GM19455 (cell line): ENCODE measurements at regions not wholly inside any gene's neighbourhood (a gene's known extent, or its start where the extent isn't known, plus 50 kb on each side); places are given as distances from the start of the nearest gene placed in this dataset.

Source experiments
- ATAC-seq: cut with Tn5 transposase; IDR thresholded peaks from one replicate; pipeline ENCODE4 v1.9.1; 2021; ENCODE audit not compliant: unreplicated experiment

DNA sequence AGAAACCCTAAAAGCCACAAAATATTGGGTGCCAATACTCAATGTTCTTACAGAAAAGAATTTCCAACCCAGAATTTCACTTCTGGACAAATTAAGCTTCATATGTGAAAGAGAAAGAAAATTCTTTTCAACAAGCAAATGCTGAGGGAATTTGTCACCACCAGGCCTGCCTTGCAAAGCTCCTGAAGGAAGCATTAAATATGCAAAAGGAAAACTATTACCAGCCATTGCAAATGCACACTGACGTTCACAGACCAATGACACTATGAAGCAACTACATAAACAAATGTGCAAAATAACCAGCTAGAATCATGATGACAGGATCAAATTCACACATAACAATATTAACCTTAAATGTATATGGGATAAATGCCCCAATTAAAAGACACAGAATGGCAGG is 187.9 kb upstream of the BTBD3 start:
- ATAC-seq = no peak

- no peak for ATAC-seq
Observed at GRCh38 chr20:11734431-11734830, 183.3 kb upstream of the BTBD3 start.

GRCh38 chr20:11738852-11739251 is 178.8 kb upstream of the BTBD3 start:
- no peak for ATAC-seq

DNA sequence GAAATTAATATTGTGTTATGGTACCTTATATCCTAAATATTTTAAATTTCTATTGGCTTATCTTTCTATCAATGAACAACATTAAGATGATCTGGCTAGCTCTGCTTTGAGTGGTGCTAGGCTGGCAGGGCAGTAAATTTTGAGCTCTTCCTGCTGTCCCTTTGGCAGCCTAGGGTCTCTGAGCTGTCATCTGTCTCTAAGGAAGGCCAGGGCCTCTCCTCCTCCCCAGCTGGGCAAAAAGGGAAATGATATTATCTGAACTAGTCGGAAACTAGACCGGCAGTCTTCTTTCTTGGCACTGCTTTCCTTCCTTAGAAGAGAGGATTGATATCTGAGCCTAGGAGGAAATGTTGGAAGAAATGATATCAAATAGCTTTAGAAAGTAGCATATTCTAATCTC is 176.7 kb upstream of the BTBD3 start:
- ATAC-seq = no peak

DNA sequence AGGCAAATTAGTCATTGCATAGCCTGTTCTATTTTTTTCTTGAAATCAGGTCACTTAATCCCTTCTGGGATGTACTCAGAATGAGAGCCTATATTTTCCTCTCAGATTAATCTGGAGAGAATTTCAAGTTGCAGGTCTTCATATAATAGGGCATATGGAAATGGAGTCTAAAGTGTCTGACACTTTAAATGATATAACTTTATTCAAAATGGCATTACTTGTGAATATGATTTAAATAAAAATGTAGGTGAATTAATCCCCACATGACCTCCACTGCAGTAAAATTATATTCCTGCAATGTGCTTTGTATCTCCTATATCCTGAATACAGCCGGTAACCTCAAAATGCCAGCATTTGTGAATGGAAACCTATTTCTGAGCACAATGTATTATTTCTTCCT is 172.5 kb upstream of the BTBD3 start:
- no peak for ATAC-seq

- ATAC-seq = no peak
Observed at GRCh38 chr20:11748436-11748835, 169.3 kb upstream of the BTBD3 start.

- no peak for ATAC-seq
Observed at GRCh38 chr20:11752336-11752735, 165.4 kb upstream of the BTBD3 start.

DNA sequence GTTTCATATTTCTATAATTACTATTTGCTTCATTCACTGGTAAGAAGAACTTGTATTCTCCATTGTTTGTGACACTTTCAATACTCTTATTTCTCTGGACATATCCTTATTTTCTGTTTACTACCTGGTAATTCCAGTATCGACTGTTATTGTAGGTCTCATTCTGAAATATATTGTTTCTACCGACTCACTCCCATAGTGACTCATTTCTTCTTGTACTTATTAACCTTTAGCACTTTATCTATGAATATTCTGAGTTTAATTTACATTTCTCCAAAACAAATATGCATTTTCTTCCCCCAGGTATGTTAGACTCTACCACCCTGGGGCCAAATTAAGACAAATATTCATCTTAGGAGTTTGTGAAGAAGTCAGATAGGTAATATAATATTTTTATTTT is 164.5 kb upstream of the BTBD3 start:
- ATAC-seq = no peak

- ATAC-seq = no peak
Observed at GRCh38 chr20:11754451-11754850, 163.2 kb upstream of the BTBD3 start.

- no peak for ATAC-seq
Observed at GRCh38 chr20:11755071-11755841, 162.4 kb upstream of the BTBD3 start.

DNA sequence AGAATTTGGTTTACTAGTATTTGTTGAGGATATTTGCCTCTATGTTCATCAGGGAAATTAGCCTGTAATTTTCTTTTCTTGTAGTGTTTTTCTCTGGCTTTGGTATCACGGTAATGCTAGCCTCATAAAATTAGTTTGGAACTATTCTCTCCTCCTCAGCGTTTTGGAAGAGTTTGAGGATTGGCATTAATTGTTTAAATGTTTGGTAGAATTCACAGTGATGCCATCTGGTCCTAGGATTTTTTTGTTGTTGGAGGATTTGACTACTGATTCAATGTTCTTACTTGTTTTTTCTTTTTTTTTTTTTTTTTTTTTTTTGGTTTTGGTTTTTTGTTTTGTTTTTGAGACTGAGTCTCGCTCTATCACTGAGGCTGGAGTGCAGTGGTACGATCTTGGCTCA is 156.2 kb upstream of the BTBD3 start:
- no peak for ATAC-seq

DNA sequence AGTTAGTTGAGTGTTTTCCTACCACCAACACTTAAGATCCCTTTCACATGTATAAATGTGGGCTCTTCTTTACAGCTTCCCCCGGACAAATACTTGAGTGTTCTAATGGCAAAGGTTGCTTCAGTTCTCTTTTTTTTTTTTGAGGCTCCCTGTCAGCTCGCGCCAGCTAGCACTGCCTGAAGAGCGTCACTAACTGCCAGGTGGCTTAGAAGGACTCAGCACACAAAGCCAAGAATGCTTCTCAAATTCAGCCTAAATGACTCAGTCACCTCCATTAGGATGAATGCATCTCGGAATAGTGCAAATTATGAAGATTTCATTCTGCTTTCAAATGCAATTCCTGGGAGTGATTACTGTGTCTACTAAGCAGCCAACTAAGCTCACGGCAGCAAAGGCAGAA is 150.7 kb upstream of the BTBD3 start:
- no peak for ATAC-seq

DNA sequence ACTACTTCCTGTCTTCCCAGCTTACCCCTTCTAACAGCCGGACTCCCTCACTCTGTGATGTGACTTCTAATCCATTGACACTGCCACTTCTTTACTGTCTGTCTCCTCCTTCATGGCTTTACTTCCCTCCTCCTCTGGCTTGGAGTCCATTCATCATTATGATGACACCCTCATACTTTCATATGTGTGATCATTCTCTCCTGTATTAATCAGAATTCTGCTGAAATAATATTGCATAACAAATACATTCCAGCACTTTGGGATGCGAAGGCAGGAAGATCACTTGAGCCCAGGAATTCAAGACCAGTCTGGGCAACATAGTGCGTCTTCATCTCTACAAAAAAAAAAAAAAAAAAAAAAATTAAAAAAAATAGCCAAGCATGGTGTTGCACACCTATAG is 147.9 kb upstream of the BTBD3 start:
- no peak for ATAC-seq

- no peak for ATAC-seq
Observed at GRCh38 chr20:11772226-11772730, 145.4 kb upstream of the BTBD3 start.

DNA sequence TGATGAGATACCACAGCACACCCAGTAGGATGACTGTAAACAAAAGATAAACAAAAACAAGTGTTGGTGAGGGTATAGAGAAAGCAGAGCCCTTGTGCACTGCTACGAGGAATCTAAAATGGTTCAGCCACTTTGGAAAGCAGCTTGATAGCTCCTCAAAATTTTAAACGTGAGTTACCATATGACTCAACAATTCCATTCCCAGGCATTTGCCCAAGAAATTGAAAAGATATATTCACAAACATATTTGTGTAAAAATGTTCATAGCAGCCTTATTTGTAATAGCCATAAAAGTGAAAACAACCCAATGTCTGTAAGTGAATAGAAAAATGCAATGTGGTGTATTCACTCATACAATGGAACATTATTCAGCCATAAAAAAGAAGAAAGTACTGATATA is 141.0 kb upstream of the BTBD3 start:
- no peak for ATAC-seq

DNA sequence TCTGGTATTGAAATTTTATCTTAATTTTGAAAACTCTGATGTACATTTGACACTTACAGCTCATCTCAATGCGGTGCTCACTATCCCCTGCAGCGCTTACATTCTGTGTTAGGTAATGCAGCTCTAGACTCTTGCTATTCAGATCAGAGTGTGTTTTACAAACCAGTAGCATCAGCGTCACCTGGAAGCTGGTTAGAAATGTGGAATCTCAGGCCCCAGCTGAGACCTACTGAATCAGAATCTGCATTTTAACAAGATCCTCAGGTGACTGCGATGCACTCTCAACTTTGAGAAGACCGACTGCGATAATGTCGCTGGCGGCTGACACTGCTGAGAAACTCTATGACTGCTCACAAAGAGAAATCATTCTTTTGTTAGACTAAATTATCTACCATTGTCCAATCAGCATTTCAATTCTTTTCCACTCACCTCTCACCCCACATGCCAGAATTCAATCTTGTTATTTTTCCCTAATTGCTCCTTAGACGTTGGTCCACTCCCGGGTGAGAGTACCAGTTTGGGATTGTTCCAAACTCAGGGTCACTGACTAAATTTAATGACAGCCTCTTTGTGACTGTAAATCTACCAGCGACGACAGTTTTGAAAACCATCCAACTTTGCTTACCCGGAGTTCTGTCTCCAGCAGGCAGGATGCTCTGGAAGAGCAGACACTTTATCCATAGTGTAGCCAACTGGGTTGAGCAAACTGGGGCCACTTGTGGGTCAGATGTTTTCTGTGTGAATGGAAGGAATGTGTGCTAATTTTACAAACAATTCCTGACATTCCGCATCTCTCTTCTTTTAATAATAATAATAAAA is 140.1 kb upstream of the BTBD3 start:
- no peak for ATAC-seq

- no peak for ATAC-seq
Observed at GRCh38 chr20:11778206-11778570, 139.5 kb upstream of the BTBD3 start.

DNA sequence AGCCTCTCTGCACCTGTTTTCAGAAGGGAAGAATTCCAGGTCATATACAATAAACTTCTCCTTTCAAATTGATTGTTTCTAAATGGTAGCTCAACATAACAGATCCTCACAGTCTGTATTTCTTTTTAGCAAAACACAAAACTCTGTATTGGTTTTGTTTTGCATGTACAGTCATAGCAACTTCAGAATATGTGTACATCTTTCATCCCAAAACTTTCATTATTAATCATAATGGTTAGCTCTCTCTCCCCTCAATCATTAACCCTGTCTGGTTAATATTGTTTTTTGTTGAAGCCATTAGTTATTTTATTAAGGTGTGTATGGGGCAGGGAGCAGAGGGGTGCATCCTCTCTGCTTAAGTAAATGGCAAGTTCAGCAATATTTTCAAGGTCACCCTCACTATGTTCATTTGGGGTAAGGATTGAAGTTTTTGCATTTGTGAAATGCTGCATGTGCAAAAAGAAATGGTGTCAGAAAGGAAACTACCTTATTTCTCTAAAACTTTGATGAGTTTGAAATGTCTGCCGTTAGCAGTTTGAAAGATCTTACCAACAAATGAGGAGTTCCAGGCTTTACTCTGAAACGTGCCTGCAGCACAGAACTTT is 136.8 kb upstream of the BTBD3 start:
- no peak for ATAC-seq

- no peak for ATAC-seq
Observed at GRCh38 chr20:11783102-11783850, 134.4 kb upstream of the BTBD3 start.

GRCh38 chr20:11785885-11786507 is 131.7 kb upstream of the BTBD3 start:
- ATAC-seq = no peak

DNA sequence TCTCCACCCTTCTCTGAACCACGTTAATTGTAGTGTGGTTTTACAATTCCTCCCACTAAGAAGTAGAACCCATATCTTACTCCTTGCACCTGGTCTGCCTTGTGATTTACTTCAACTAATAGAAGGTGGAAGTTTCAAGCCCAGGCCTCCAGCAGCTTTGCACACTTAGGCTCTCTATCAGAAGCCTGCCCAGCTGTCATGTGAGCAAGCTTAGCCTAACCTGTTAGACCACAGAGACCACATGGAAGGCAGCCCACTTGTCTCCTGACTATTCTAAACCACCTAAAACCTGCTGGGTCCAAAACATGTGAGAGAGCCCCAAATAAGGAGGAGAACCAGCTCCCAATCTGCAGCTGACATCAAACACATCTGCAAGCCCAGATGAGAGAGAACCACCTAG is 127.6 kb upstream of the BTBD3 start:
- ATAC-seq = no peak
